ENCODE measurements at regions not wholly inside any gene's neighbourhood (a gene's known extent, or its start where the extent isn't known, plus 50 kb on each side); places are given as distances from the start of the nearest gene placed in this dataset.

- no peaks in the 10 kb centered on the region for H3K36me3 ChIP-seq
- no peaks in the 10 kb centered on the region for H3K27me3 ChIP-seq
- no peak for DNase-seq
- intact Hi-C loops (cut with DNase I; ENCODE audit: low total_unique reads), result no loop called here
- H3K4me3 ChIP-seq, result no peak overlapping the region
- H3K27ac ChIP-seq, result no peak overlapping the region
- H3K9me3 ChIP-seq, result no peaks in the 10 kb centered on the region
- no peak for TF ChIP-seq CTCF (IDR thresholded peaks at IDR 0.05)
- no peak for TF ChIP-seq POLR2A (IDR thresholded peaks at IDR 0.05)
- no peaks in the 10 kb centered on the region for H3K4me1 ChIP-seq
Observed at GRCh38 chr5:56386046-56386445, 152.9 kb upstream of the ANKRD55 start.

- DNase-seq, result peak; percentile 21 to 22
- no peak for TF ChIP-seq CTCF (IDR thresholded peaks at IDR 0.05)
- no peak for TF ChIP-seq POLR2A (IDR thresholded peaks at IDR 0.05)
- intact Hi-C loops (cut with DNase I; ENCODE audit: low total_unique reads), result no loop called here
- H3K9me3 ChIP-seq, result no peaks in the 10 kb centered on the region
- H3K27me3 ChIP-seq, result no peaks in the 10 kb centered on the region
- no peak overlapping the region for H3K27ac ChIP-seq
- H3K4me3 ChIP-seq, result no peak overlapping the region
- H3K36me3 ChIP-seq, result no peaks in the 10 kb centered on the region
- no peaks in the 10 kb centered on the region for H3K4me1 ChIP-seq
Observed at GRCh38 chr5:56384186-56384585, 151.1 kb upstream of the ANKRD55 start.

DNA sequence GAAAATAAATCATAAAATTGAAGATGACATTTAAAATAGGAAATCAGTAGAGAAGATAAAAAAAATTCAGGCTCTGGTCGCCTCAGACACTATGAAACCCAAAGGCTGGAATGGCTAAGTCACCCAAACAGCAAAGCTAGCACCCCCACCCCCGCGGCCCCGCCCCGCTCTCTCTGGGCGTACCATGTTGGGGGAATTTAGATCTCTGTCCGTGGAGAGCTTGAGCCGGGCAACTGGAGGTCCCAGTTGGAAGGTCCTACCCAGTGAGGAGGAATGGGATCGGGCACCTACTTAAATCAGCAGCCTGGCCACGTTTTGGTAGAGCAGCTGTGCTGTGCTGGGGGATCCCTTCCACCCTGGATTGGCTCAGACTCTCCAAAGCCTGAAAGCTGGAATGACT lies 150.6 kb upstream of the ANKRD55 start:
- TF ChIP-seq CTCF (IDR thresholded peaks at IDR 0.05) (no peak), POLR2A (IDR thresholded peaks at IDR 0.05) (no peak)
- no peak overlapping the region for H3K27ac ChIP-seq
- H3K9me3 ChIP-seq, result no peaks in the 10 kb centered on the region
- H3K36me3 ChIP-seq, result no peaks in the 10 kb centered on the region
- no peaks in the 10 kb centered on the region for H3K4me1 ChIP-seq
- H3K27me3 ChIP-seq, result no peaks in the 10 kb centered on the region
- H3K4me3 ChIP-seq, result no peak overlapping the region
- DNase-seq, result no peak
- intact Hi-C loops (cut with DNase I; ENCODE audit: low total_unique reads), result no loop called here

GRCh38 chr5:56382896-56383295 lies 149.8 kb upstream of the ANKRD55 start:
- no peaks in the 10 kb centered on the region for H3K4me1 ChIP-seq
- no peak for DNase-seq
- H3K9me3 ChIP-seq, result no peaks in the 10 kb centered on the region
- H3K27me3 ChIP-seq, result no peaks in the 10 kb centered on the region
- TF ChIP-seq POLR2A (IDR thresholded peaks at IDR 0.05) (no peak), CTCF (IDR thresholded peaks at IDR 0.05) (no peak)
- H3K4me3 ChIP-seq, result no peak overlapping the region
- H3K36me3 ChIP-seq, result no peaks in the 10 kb centered on the region
- H3K27ac ChIP-seq, result no peak overlapping the region
- intact Hi-C loops (cut with DNase I; ENCODE audit: low total_unique reads), result no loop called here

DNA sequence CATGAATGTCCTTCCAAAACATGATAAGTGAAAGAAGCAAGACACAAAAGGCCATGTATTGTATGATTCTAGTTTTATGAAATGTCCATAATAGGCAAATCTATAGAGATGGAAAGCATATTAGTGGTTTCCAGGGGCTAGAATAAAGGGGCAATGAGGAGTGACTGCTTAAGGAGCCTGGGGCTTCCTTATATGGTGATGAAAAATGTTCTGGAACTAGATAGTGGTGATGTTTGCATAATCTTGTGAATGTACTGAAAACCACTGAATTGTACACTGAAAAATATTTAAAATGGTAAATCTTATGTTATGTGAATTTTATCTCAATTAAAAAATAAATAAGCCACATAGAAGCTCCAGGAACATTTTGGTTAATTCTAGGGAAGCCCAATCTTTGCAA lies 144.4 kb upstream of the ANKRD55 start:
- no peaks in the 10 kb centered on the region for H3K4me1 ChIP-seq
- intact Hi-C loops (cut with DNase I; ENCODE audit: low total_unique reads), result no loop called here
- TF ChIP-seq CTCF (IDR thresholded peaks at IDR 0.05) (no peak), POLR2A (IDR thresholded peaks at IDR 0.05) (no peak)
- no peak overlapping the region for H3K4me3 ChIP-seq
- DNase-seq, result no peak
- no peak overlapping the region for H3K27ac ChIP-seq
- no peaks in the 10 kb centered on the region for H3K36me3 ChIP-seq
- H3K27me3 ChIP-seq, result no peaks in the 10 kb centered on the region
- H3K9me3 ChIP-seq, result peaks cover 0 to 5% of the 10 kb centered on the region in 2 donors

Measured in uterus (tissue), 3 donors.